ENCODE measurements at regions not wholly inside any gene's neighbourhood (a gene's known extent, or its start where the extent isn't known, plus 50 kb on each side); places are given as distances from the start of the nearest gene placed in this dataset.

- Mint-ChIP-seq H3K4me1 (ENCODE audit: low read depth) (peaks cover 9% of the 10 kb centered on the region), H3K27me3 (ENCODE audit: insufficient read depth) (peaks cover 17% of the 10 kb centered on the region), H3K27ac (no peak overlapping the region), H3K9me3 (peaks cover 4% of the 10 kb centered on the region; the same call in 1 of the 2 replicates), H3K4me3 (no peak overlapping the region), H3K36me3 (ENCODE audit: low read depth) (peaks cover 4% of the 10 kb centered on the region; the same call in 1 of the 2 replicates)
- no peak for DNase-seq
- TF ChIP-seq CTCF (IDR thresholded peaks at IDR 0.05) = no peak
These were observed 69.3 kb upstream of the KLF13 start for GRCh38 chr15:31257286-31257685.

- no peak for DNase-seq
- no peak; the same call in 1 of the 2 replicates for TF ChIP-seq CTCF (IDR thresholded peaks at IDR 0.05)
- Mint-ChIP-seq H3K27ac (no peak overlapping the region), H3K4me3 (no peak overlapping the region), H3K36me3 (ENCODE audit: low read depth) (peaks cover 4% of the 10 kb centered on the region; the same call in 1 of the 2 replicates), H3K27me3 (ENCODE audit: insufficient read depth) (peaks cover 17% of the 10 kb centered on the region), H3K4me1 (ENCODE audit: low read depth) (peaks cover 9% of the 10 kb centered on the region), H3K9me3 (peaks cover 4% of the 10 kb centered on the region; the same call in 1 of the 2 replicates)
These were observed 68.4 kb upstream of the KLF13 start for GRCh38 chr15:31258260-31258659.

- TF ChIP-seq CTCF (IDR thresholded peaks at IDR 0.05) = no peak
- no peaks in the 10 kb centered on the region for H3K36me3 Mint-ChIP-seq (ENCODE audit: low read depth)
- no peak for DNase-seq
- H3K27me3 Mint-ChIP-seq (ENCODE audit: insufficient read depth) = peaks cover 14% of the 10 kb centered on the region
- no peak overlapping the region for H3K4me3 Mint-ChIP-seq
- H3K9me3 Mint-ChIP-seq = no peaks in the 10 kb centered on the region
- peaks cover 3% of the 10 kb centered on the region for H3K4me1 Mint-ChIP-seq (ENCODE audit: low read depth)
- H3K27ac Mint-ChIP-seq = no peak overlapping the region
These were observed 66.9 kb upstream of the KLF13 start for GRCh38 chr15:31259562-31260252.

- DNase-seq = no peak
- H3K36me3 Mint-ChIP-seq (ENCODE audit: low read depth) = no peaks in the 10 kb centered on the region
- H3K27ac Mint-ChIP-seq = no peak overlapping the region
- H3K4me3 Mint-ChIP-seq = no peak overlapping the region
- H3K27me3 Mint-ChIP-seq (ENCODE audit: insufficient read depth) = peaks cover 11% of the 10 kb centered on the region
- no peak for TF ChIP-seq CTCF (IDR thresholded peaks at IDR 0.05)
- H3K4me1 Mint-ChIP-seq (ENCODE audit: low read depth) = no peaks in the 10 kb centered on the region
- H3K9me3 Mint-ChIP-seq = no peaks in the 10 kb centered on the region
These were observed 65.9 kb upstream of the KLF13 start for GRCh38 chr15:31260646-31261265.

GRCh38 chr15:31261266-31262142 is 65.1 kb upstream of the KLF13 start:
- Mint-ChIP-seq H3K27me3 (ENCODE audit: insufficient read depth) (peaks cover 13% of the 10 kb centered on the region), H3K9me3 (no peaks in the 10 kb centered on the region), H3K36me3 (ENCODE audit: low read depth) (no peaks in the 10 kb centered on the region), H3K27ac (no peak overlapping the region), H3K4me3 (no peak overlapping the region), H3K4me1 (ENCODE audit: low read depth) (no peaks in the 10 kb centered on the region)
- TF ChIP-seq CTCF (IDR thresholded peaks at IDR 0.05) = no peak
- DNase-seq = no peak
